ENCODE measurements at regions not wholly inside any gene's neighbourhood (a gene's known extent, or its start where the extent isn't known, plus 50 kb on each side); places are given as distances from the start of the nearest gene placed in this dataset.

DNA sequence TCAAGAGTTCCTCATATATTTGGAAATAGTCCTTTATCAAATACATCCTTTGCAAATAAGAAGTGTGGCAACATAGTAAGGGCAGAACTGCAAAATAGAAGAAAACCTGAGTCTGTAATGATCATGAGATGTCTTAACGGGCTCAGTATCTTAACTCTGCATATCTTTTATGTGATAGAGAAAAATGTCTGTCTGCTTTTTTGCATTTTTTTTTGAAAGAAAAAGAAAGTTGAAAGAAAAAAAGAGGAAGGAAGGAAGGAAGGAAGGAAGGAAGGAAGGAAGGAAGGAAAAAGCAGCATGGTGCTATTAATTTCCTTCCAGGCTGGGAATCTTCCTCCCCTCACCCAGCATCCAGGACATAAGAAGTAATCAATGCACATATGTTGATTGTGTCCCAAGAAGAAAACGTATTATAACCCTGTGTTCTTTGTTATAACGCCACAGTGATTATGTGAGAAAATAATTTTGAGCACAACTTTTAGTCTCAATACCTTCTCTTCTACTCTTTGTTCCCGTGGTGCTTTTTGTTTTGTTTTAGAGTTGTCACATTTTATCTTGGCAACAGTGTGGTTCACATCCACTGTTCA lies 58.7 kb upstream of the PCSK2 start:
- TF ChIP-seq, protein P1, sequence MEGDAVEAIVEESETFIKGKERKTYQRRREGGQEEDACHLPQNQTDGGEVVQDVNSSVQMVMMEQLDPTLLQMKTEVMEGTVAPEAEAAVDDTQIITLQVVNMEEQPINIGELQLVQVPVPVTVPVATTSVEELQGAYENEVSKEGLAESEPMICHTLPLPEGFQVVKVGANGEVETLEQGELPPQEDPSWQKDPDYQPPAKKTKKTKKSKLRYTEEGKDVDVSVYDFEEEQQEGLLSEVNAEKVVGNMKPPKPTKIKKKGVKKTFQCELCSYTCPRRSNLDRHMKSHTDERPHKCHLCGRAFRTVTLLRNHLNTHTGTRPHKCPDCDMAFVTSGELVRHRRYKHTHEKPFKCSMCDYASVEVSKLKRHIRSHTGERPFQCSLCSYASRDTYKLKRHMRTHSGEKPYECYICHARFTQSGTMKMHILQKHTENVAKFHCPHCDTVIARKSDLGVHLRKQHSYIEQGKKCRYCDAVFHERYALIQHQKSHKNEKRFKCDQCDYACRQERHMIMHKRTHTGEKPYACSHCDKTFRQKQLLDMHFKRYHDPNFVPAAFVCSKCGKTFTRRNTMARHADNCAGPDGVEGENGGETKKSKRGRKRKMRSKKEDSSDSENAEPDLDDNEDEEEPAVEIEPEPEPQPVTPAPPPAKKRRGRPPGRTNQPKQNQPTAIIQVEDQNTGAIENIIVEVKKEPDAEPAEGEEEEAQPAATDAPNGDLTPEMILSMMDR (conservative IDR thresholded peaks at IDR 0.05; ENCODE audit: low read depth, low read length) = no peak
- TF ChIP-seq EZH2 (IDR thresholded peaks at IDR 0.05; ENCODE audit: borderline replicate concordance, low read depth, low read length, poor library complexity, severe bottlenecking) = no peak
